Upper lobe of left lung (tissue), 4 donors: ENCODE measurements at regions not wholly inside any gene's neighbourhood (a gene's known extent, or its start where the extent isn't known, plus 50 kb on each side); places are given as distances from the start of the nearest gene placed in this dataset.

Experiments
- EP300 ChIP-seq, 4 donors: sonication (generic); formaldehyde crosslinking; IDR thresholded peaks; one replicate each; pipeline ENCODE4 v1.5.1; 2017; ENCODE audit warnings: antibody characterized with exemption in 4 of 4, control low read depth in 2 of 4
- POLR2A ChIP-seq, 4 donors: fragments of 450-650 bp; IDR thresholded peaks; one replicate each; pipeline ENCODE4 v1.5.1; 2016 to 2017; ENCODE audit warnings: antibody characterized with exemption in 4 of 4, mild to moderate bottlenecking in 2 of 4
- POLR2AphosphoS5 ChIP-seq, 2 donors: sonication (generic); formaldehyde crosslinking; IDR thresholded peaks; one replicate each; pipeline ENCODE4 v1.5.1; 2017; ENCODE audit warnings: antibody characterized with exemption in 2 of 2
- TF ChIP-seq, protein P1 (sequence below), 6 experiments: fragments of 450-650 bp in 4 of 6; fragments of 200-600 bp in 2 of 6; sonication (generic) in 2 of 6; IDR thresholded peaks; one replicate each; pipeline ENCODE4 v1.5.1; 2016 to 2019; ENCODE audit warnings: antibody characterized with exemption in 6 of 6

DNA sequence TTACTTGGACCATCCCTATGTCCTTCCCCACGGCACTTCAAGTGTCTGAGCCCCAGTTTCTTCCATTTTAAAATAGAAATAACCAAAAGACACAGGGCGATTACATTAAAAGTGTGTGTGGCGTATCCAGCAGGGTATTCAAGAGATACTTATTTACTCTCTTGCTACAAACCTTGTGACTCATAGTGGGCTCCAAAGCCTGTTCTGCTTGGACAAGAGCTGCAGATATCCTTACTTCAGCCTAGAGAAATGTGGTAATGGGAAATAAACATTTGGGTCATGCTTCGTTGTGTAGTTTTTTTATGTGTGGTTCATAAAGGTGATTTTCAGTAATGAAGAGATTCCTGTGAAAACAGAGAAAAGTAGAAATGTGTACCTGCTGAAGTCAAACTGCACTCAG is 288.9 kb upstream of the CDH11 start:
- TF ChIP-seq, protein P1, sequence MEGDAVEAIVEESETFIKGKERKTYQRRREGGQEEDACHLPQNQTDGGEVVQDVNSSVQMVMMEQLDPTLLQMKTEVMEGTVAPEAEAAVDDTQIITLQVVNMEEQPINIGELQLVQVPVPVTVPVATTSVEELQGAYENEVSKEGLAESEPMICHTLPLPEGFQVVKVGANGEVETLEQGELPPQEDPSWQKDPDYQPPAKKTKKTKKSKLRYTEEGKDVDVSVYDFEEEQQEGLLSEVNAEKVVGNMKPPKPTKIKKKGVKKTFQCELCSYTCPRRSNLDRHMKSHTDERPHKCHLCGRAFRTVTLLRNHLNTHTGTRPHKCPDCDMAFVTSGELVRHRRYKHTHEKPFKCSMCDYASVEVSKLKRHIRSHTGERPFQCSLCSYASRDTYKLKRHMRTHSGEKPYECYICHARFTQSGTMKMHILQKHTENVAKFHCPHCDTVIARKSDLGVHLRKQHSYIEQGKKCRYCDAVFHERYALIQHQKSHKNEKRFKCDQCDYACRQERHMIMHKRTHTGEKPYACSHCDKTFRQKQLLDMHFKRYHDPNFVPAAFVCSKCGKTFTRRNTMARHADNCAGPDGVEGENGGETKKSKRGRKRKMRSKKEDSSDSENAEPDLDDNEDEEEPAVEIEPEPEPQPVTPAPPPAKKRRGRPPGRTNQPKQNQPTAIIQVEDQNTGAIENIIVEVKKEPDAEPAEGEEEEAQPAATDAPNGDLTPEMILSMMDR (IDR thresholded peaks at IDR 0.05), result no peak
- TF ChIP-seq EP300 (IDR thresholded peaks at IDR 0.05) (no peak), POLR2A (IDR thresholded peaks at IDR 0.05) (no peak), POLR2AphosphoS5 (IDR thresholded peaks at IDR 0.05) (no peak)
